Activated CD4-positive, alpha-beta T cell treated with anti-CD3 and anti-CD28 coated beads, Interleukin-10, Interleukin-2, amounts not matched to agents 100 ng/mL and 50 ng/mL, durations not matched to agents 16 hours and 8 hours (primary cell): ENCODE measurements at regions not wholly inside any gene's neighbourhood (a gene's known extent, or its start where the extent isn't known, plus 50 kb on each side); places are given as distances from the start of the nearest gene placed in this dataset.

Source experiments
- DNase-seq: peaks from one replicate; pipeline ENCODE4 v3.0.0-alpha.2; 2020

DNA sequence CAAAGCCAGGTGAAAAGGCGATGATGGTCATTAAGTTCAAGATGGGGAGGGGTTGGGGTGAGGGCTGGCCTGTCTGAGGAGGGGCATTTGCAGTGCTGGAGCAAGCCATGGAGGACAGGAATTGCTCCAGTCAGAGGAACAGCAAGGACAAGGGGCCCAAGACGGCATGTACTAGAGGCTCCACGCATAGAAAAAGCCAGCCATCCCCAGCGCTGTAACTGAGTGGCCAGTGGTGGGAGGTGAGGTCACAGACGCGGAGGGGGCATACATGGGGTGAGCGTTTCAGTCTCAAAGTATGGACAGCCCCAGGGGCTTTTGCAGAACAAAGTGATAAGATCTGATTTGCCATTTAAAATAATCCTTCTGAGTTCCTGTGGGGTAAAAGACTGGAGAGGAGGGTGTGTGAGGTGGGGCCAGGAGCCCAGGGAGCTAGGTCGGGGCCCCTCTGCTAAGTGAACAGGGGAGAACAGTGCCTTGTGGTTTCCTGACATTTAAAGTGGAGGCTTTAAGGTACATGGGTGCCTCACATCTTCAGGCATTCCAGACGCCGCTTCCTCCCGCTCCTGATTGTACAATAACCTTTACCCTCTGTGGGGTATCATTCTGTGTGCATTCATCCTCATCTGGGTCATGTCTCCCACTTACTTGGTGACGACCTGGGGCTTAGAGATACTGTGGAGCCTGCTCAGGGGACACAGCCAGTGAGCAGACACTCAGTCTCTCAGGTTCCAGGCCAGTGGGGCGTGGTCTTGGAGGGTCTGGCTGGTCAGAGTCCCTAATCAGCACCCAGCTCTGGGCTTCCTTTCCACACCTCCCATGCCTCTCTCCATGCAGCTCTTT, 105.6 kb upstream of the GPR26 start:
- no peak for DNase-seq

DNA sequence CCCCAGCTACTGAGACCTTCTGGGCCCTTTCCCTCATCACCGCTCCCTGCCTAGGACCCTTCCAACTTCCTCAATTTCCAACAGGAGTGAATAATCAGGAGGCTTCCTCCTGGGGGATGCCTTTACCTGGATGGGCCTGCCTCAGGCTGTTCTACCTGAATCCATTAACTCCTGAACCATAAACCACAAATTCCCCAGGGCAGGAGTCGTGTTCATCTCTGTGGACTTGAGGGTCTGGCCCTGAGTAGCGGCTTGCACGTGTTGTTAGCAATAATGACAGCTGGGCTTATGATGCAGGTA, 105.1 kb upstream of the GPR26 start:
- DNase-seq = no peak

DNA sequence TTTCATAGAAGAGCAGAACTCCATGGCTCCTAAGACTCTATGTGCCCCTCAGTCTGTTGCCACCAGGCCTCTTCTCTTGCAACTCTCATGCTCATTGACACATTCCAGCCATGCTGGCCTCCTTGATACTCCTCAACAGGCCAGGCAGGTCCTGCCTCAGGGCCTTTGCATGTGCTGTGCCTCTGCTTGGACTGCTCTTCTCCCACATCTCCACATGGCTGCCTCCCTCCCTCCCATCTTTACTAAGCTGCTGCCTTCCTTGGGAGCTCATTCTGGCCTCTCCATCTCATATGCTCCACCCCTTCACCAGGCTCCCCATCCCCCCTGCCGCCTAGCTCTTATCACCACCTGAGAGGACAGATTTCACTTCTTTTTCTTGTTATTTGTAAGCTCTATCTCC, 103.8 kb upstream of the GPR26 start:
- DNase-seq = no peak

GRCh38 chr10:123562811-123563580, 103.2 kb upstream of the GPR26 start:
- no peak for DNase-seq

DNA sequence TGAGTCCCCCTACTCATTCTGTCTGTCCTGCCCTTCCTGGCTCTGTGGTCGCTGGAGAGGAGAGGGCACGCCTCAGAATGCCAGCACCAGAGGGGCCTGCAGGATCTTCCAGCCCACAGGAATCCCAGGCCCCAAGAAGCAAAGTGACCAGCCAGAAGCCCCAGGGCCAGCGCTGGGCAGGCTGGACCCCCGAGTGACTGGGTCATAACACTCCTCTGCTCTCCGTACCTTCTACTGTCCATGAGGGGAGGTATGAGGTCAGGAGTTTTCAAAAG, 102.6 kb upstream of the GPR26 start:
- no peak for DNase-seq

GRCh38 chr10:123563994-123564393, 102.2 kb upstream of the GPR26 start:
- DNase-seq = no peak

DNA sequence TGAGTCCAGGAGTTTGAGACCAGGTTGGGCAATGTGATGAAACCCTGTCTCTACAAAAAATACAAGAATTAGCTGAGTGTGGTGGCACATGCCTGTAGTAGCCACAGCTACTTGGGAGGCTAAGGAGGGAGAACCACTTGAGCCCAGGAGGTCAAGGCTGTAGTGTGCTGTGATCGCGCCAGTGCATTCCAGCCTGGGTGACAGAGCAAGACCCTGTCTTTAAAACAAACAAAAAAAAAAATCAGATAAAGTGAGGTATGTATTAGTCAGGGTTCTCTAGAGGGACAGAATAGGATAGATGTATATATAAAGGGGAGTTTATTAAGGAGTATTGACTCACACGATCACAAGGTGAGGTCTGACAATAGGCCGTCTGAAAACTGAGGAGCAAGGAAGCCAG, 101.5 kb upstream of the GPR26 start:
- no peak for DNase-seq

GRCh38 chr10:123565691-123566660, 100.2 kb upstream of the GPR26 start:
- no peak for DNase-seq

DNA sequence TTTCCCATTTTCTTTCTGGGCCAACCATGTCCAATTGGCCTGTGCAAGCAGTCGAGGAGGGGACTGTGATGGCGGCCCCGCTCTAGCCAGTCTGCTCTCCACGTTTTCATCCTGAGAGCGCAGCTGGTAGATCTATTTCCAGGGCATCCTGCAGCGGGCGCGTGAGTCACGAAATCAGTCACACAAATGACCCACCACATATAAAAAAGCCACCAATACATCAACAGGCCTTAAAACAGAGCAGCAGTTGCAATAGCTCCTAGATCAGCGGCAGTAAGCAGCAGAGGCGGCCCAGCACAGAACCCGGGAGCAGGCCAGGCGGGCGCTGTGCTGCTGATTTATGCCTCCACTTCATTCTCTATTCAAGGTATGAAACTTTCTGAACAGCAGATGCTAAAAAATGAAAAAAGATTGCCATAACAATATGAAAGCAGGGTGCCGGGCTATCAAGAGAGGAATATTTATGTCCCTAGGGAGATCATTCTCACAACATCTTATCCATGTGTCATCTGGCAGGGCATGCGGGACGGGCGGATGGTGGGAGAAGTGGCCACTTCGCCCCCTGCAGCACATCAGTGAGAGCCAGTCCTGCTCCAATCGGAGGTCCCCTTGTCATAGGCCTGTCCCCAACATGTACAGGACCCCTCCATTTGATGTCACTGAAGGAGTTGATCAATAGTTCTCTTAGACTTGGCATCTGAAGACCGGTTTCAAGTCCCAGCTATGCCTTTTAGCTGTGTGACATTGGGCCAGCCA, 98.0 kb upstream of the GPR26 start:
- no peak for DNase-seq

- DNase-seq = no peak
These were observed 97.4 kb upstream of the GPR26 start for GRCh38 chr10:123568751-123569150.

GRCh38 chr10:123569436-123570035, 96.6 kb upstream of the GPR26 start:
- no peak for DNase-seq

DNA sequence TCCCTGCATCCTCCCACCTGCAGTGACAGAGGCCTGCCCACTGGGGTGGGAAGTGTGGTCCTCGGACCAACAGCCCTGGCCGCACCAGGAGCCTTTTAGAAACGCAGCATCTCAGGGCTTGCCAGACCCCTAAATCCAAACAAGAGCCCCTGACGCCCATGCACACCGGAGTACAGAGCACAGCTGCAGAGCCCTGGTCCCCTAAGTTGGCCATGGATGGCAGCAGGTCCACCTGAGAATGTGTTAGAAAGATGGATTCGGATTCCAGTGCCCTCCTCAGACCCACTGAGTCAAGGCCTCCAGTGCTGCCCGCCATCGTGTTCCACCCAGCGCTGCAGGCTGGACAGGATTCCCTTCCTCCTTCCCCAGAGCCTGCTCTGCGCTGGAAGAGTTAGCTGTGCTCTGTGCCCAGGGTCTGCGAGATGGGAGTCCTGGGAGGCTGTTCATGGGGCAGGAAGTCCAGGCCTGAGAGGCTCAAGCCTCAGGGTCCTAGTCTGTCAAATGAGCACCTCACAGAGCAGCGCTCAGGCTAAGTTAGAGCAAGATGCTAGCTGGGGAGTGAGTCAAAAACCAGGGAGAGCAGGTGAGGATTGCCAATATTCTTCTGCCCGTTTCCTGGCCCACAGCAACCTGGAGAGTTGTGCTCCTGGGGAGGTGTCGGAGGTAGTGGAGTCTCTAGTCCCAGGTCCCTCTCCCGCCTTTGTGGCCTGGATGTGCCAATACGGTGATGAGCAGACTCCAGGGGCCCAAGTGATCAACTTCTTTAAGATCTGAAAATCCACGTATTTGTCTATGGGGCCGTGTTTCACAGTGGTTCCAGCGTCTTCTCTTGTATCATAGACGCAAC, 95.9 kb upstream of the GPR26 start:
- no peak for DNase-seq

GRCh38 chr10:123570898-123571515, 95.1 kb upstream of the GPR26 start:
- DNase-seq = no peak

DNA sequence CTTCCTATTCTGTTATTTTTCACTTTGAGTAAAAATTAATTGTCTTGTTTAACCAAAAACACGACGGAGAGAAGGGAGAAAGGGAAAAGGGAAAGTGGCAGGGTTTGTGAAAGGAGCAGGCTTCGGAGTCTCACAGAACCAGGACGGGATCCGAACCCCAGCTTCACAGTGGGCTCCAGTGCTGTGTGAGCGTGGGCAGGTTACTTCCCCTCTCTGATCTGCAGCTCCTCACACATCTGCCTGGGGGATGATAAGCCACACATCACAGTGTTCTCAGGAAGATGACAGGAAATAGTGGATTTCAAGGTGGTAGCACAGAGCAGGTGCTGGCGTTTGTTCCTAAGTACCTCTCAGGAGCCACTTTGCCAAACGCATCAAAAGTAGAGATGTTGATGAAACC, 94.2 kb upstream of the GPR26 start:
- no peak for DNase-seq

DNA sequence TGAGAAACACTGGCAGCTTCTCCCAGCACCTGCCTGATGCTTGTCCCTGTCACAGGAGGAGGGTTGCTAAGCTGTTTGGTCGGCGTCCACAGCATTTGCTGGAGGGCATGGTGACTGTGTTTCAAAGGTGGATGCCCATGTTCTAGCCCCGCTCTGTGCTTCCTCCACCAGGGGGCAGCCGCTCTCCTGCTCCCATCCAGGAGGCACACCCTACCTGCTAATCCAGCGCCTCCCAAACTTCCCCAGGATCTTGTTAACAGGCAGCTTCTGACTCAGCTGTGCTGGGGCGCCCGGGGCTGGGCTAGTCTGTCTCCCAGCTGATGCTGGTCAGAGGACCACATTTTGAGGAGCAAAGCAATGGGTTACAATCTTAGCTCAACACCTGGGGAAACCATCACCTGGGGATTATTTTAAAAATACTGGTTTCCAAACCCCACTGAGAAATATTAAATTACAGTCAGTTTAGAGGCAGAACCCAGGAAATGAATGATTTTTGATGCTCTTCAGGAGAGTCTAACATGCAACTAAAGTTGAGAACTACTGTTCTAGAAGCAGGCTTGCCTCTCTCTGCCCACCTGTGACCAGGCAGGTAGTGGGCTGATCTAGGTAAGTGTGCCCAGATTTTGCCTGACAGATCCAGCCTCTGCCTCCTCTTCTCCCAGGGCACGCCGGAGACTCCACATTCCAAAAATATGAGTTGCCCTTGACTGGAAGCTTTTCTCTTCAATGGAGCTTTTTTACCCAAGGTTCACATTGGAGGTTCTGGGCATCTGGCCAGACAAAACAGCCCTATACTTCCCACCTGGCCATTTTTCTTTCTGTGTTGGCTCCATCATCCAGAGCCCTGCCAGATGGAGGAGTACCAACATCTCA, 92.7 kb upstream of the GPR26 start:
- peak; percentile 50 for DNase-seq

DNA sequence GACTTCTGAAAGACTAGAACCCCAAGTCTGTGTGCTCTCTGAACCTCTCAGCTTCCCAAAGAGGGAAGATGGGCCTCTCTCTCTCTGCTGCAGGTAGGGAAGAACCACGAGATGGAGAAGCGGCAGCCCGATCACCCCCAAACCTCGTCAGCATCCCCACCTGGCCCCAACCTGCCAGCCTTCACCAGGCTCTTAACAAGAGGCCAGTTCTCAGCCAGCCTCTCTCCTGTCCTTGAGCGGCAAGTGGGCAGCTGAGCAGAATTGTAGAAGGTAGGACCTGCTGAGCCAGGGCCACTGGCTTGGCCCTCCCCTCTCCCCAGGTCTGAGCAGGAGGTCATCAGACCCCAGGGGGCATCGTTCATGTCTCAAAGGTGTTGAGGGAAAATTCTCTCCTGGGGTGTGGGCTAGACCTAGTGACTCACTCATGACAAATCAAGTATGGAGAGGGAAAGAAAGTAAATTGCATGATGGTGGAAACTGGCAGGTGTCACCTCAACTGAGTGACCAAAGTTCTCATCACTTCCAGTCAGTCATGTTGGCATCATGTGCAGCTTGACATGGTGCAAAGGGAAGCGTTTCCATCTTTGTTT, 92.0 kb upstream of the GPR26 start:
- DNase-seq = no peak

GRCh38 chr10:123575105-123575504, 91.0 kb upstream of the GPR26 start:
- no peak for DNase-seq

DNA sequence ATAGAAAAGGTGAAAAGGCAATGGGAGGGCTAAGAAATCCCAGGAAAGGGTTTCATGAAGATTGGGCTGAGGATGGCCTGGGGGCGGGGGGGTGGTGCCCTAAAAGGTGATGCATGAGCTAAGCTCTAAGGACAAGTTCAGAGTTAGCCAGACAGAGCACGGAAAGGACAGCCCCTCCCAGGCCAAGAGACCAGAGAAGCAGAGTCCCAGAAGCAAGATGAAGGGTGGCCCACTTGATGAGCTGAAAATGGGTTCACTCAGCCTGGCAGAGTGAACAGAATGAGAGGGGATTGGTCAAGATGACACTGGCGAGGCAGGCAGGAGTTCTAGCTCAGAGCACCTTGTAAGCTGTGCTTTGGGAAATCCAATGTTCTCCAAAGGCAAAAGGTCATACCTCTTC, 89.4 kb upstream of the GPR26 start:
- no peak for DNase-seq

GRCh38 chr10:123577921-123578461, 88.2 kb upstream of the GPR26 start:
- DNase-seq = no peak
